VCaP (cell line): ENCODE measurements at regions not wholly inside any gene's neighbourhood (a gene's known extent, or its start where the extent isn't known, plus 50 kb on each side); places are given as distances from the start of the nearest gene placed in this dataset.

ENCODE experiments used
- H3K27ac ChIP-seq: fragments of 450-650 bp; 2 replicates; pipeline ENCODE4 v1.5.1; 2017
- CTCF ChIP-seq: fragments of 450-650 bp; conservative IDR thresholded peaks from 2 replicates; pipeline ENCODE4 v1.5.1; 2017; ENCODE audit warnings: mild to moderate bottlenecking, moderate library complexity

GRCh38 chr10:78454123-78454645, 420.5 kb downstream of the RPS24 start:
- H3K27ac ChIP-seq, result no peak overlapping the region
- TF ChIP-seq CTCF, result no peak

- no peak for TF ChIP-seq CTCF
- H3K27ac ChIP-seq, result no peak overlapping the region; the same call in 1 of the 2 replicates
Measured at GRCh38 chr10:78455236-78455635, 421.6 kb downstream of the RPS24 start.

GRCh38 chr10:78455811-78456210, 422.1 kb downstream of the RPS24 start:
- TF ChIP-seq CTCF, result no peak
- no peak overlapping the region for H3K27ac ChIP-seq

GRCh38 chr10:78456649-78457400, 423.2 kb downstream of the RPS24 start:
- TF ChIP-seq CTCF, result no peak
- no peak overlapping the region for H3K27ac ChIP-seq

- H3K27ac ChIP-seq, result peak overlapping the region; percentile 46
- no peak for TF ChIP-seq CTCF
Measured at GRCh38 chr10:78457804-78458482, 424.3 kb downstream of the RPS24 start.

GRCh38 chr10:78458983-78459638, 425.4 kb downstream of the RPS24 start:
- peak overlapping the region; percentile 46 for H3K27ac ChIP-seq
- TF ChIP-seq CTCF, result no peak

- no peak for TF ChIP-seq CTCF
- H3K27ac ChIP-seq, result peak overlapping the region; percentile 46
Measured at GRCh38 chr10:78459639-78460037, 426.0 kb downstream of the RPS24 start.
